Glutamatergic neuron (in vitro differentiated cells): ENCODE measurements at regions not wholly inside any gene's neighbourhood (a gene's known extent, or its start where the extent isn't known, plus 50 kb on each side); places are given as distances from the start of the nearest gene placed in this dataset.

Experiments used
- DNase-seq: peaks from one replicate; pipeline ENCODE4 v3.0.0; 2022
- H3K27ac Mint-ChIP-seq: one replicate; pipeline ENCODE4 v1.8.0; 2020; ENCODE audit warnings: mild to moderate bottlenecking, mixed read lengths, inconsistent platforms; ENCODE audit not compliant: unreplicated experiment
- H3K27me3 Mint-ChIP-seq: one replicate; pipeline ENCODE4 v1.8.0; 2020; ENCODE audit warnings: mild to moderate bottlenecking, moderate library complexity, mixed read lengths, inconsistent platforms; ENCODE audit not compliant: unreplicated experiment
- H3K36me3 Mint-ChIP-seq: one replicate; pipeline ENCODE4 v1.8.0; 2020; ENCODE audit warnings: mild to moderate bottlenecking, mixed read lengths, inconsistent platforms; ENCODE audit not compliant: unreplicated experiment
- H3K4me1 Mint-ChIP-seq: one replicate; pipeline ENCODE4 v1.8.0; 2020; ENCODE audit warnings: mild to moderate bottlenecking, low read depth, mixed read lengths, inconsistent platforms; ENCODE audit not compliant: unreplicated experiment
- H3K4me3 Mint-ChIP-seq: one replicate; pipeline ENCODE4 v1.8.0; 2020; ENCODE audit warnings: mild to moderate bottlenecking, mixed read lengths, inconsistent platforms; ENCODE audit not compliant: unreplicated experiment
- H3K9me3 Mint-ChIP-seq: one replicate; pipeline ENCODE4 v1.8.0; 2020; ENCODE audit warnings: mild to moderate bottlenecking, moderate library complexity, mixed read lengths, inconsistent platforms; ENCODE audit not compliant: unreplicated experiment
- TF ChIP-seq, protein P1 (sequence below): fragments of 200-600 bp; sonication (generic); IDR thresholded peaks from one replicate; pipeline ENCODE4 v1.5.0; 2021; ENCODE audit not compliant: partially characterized antibody, unreplicated experiment

DNA sequence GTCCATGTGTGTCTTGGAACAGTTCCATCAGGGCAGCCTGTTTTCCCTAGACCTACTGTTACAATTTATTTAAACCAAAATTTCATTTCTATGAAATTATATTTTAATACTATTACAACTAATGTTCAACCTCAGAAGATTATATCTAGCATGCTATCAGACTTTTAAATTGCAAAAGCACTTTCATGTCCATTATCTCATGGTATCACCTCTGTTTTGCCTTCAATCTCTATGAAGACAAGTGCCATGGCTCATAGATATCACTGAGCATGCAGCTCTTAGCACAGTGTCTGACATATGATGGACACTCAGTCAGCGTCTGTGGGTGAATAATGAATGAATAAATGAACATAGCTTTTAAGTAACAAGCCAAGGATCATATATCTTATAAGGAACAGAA lies 288.8 kb downstream of the RAD51AP2 start:
- TF ChIP-seq, protein P1, sequence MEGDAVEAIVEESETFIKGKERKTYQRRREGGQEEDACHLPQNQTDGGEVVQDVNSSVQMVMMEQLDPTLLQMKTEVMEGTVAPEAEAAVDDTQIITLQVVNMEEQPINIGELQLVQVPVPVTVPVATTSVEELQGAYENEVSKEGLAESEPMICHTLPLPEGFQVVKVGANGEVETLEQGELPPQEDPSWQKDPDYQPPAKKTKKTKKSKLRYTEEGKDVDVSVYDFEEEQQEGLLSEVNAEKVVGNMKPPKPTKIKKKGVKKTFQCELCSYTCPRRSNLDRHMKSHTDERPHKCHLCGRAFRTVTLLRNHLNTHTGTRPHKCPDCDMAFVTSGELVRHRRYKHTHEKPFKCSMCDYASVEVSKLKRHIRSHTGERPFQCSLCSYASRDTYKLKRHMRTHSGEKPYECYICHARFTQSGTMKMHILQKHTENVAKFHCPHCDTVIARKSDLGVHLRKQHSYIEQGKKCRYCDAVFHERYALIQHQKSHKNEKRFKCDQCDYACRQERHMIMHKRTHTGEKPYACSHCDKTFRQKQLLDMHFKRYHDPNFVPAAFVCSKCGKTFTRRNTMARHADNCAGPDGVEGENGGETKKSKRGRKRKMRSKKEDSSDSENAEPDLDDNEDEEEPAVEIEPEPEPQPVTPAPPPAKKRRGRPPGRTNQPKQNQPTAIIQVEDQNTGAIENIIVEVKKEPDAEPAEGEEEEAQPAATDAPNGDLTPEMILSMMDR = no peak
- H3K4me1 Mint-ChIP-seq = no peaks in the 10 kb centered on the region
- no peak overlapping the region for H3K27ac Mint-ChIP-seq
- no peaks in the 10 kb centered on the region for H3K27me3 Mint-ChIP-seq
- DNase-seq = no peak
- H3K9me3 Mint-ChIP-seq = peaks cover 3% of the 10 kb centered on the region
- H3K4me3 Mint-ChIP-seq = no peak overlapping the region
- H3K36me3 Mint-ChIP-seq = no peaks in the 10 kb centered on the region

DNA sequence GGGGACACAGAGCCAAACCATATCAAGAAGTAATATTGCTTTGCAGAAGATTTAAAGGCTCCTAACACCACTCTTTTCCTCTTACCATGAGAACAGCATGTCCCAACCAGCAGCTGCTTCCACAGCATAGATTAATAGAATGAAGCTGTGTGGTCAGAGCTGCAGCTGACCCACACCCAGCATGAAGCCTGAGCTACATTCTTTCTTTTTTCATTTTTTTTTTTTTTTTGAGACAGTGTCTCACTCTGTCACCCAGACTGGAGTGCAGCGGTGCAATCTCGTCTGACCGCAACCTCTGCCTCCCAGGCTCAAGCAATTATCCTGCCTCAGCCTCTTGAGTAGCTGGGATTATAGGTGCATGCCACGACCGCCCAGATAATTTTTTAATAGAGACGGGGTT lies 289.8 kb downstream of the RAD51AP2 start:
- no peak overlapping the region for H3K4me3 Mint-ChIP-seq
- no peak overlapping the region for H3K27ac Mint-ChIP-seq
- no peaks in the 10 kb centered on the region for H3K27me3 Mint-ChIP-seq
- DNase-seq = no peak
- H3K9me3 Mint-ChIP-seq = peaks cover 3% of the 10 kb centered on the region
- TF ChIP-seq, protein P1 = no peak
- H3K36me3 Mint-ChIP-seq = no peaks in the 10 kb centered on the region
- no peaks in the 10 kb centered on the region for H3K4me1 Mint-ChIP-seq

DNA sequence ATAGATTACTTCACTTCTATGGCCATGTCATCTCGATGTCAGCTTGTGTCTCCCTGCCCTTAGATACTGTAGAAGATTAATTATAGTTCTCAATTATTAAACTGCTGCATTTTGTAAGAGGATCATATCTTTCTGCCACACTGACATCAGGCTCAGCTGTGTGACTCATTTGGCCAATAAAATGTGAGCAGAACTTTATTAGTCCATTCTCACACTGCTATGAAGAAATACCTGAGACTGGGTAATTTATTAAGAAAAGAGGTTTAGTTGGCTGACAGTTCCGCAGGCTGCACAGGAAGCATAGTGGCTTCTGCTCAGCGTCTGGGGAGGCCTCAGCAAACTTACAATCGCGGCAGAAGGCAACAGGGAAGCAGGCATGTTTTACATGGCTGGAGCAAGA lies 290.4 kb downstream of the RAD51AP2 start:
- Mint-ChIP-seq H3K27ac (no peak overlapping the region), H3K9me3 (peaks cover 3% of the 10 kb centered on the region), H3K4me1 (no peaks in the 10 kb centered on the region), H3K27me3 (no peaks in the 10 kb centered on the region), H3K36me3 (no peaks in the 10 kb centered on the region), H3K4me3 (no peak overlapping the region)
- TF ChIP-seq, protein P1 = no peak
- no peak for DNase-seq

DNA sequence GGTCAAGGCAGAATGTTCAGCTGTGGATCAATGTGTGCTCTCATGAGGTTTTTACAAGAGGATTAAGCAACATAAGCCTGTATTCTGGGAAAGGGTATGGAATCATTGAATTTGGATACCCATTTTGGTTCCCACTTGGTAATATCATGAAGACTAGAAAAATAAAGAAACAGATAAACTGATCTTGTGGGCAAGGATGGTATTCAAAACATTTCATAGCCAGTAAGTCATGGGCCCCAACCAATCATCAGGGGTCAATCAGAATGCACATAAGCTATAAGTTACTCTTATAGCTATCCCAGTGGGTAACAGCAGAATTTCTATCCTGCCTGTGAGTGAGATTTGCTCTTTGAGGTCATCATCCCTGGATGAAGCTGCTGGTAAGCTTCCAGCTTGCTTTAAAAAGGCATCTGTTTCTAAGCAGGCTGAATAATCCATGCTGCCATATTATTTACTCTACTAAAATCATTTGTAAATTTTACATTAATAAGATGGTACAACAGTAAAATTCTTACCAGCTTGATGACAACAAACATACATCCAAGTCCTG lies 291.2 kb downstream of the RAD51AP2 start:
- peaks cover 3% of the 10 kb centered on the region for H3K9me3 Mint-ChIP-seq
- no peaks in the 10 kb centered on the region for H3K4me1 Mint-ChIP-seq
- TF ChIP-seq, protein P1 = no peak
- no peak overlapping the region for H3K4me3 Mint-ChIP-seq
- DNase-seq = no peak
- H3K27me3 Mint-ChIP-seq = no peaks in the 10 kb centered on the region
- no peaks in the 10 kb centered on the region for H3K36me3 Mint-ChIP-seq
- no peak overlapping the region for H3K27ac Mint-ChIP-seq

DNA sequence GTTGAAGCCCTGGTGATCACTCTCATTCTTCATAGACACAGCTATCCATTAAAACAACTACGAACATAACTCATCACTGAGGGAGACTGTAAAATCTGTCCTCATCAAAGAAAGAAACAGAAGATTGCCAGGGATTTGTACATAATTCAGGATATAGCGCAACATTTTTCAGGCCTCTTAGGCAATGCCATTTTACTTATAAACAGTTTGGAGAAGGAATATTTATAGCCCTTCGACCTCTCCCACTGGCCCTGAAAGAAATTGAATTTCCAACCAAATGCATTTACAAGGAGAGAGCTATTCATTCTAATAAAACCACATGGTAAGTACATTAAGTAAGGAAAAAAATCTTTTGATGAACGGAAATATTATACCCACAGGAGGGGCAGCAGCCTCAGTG lies 295.0 kb downstream of the RAD51AP2 start:
- TF ChIP-seq, protein P1 = no peak
- DNase-seq = no peak
- Mint-ChIP-seq H3K27me3 (no peaks in the 10 kb centered on the region), H3K9me3 (peaks cover 1% of the 10 kb centered on the region), H3K4me3 (no peak overlapping the region), H3K36me3 (no peaks in the 10 kb centered on the region), H3K27ac (no peak overlapping the region), H3K4me1 (no peaks in the 10 kb centered on the region)
